ENCODE measurements at regions not wholly inside any gene's neighbourhood (a gene's known extent, or its start where the extent isn't known, plus 50 kb on each side); places are given as distances from the start of the nearest gene placed in this dataset.
"Not testable (repeated sequence)": the region's sequence is repeated elsewhere in the genome, so short reads cannot be mapped to it uniquely, and the experiment has no call there.

- no peak for DNase-seq (ENCODE audit: low spot score)
- no peak for TF ChIP-seq CTCF (IDR thresholded peaks at IDR 0.05)
- Histone ChIP-seq H3K4me3 (no peak overlapping the region), H3K27ac (no peak overlapping the region)
Observed at GRCh38 chr7:79977481-79977880, 157.2 kb upstream of the GNAI1 start.

GRCh38 chr7:79976711-79977020, 158.0 kb upstream of the GNAI1 start:
- not testable (repeated sequence) for DNase-seq (ENCODE audit: low spot score); H3K27ac ChIP-seq; H3K4me3 ChIP-seq

GRCh38 chr7:79975986-79976710, 158.5 kb upstream of the GNAI1 start:
- H3K4me3 ChIP-seq; H3K27ac ChIP-seq; DNase-seq (ENCODE audit: low spot score): not testable (repeated sequence)

GRCh38 chr7:79973455-79973854, 161.2 kb upstream of the GNAI1 start:
- TF ChIP-seq CTCF (IDR thresholded peaks at IDR 0.05) = no peak
- Histone ChIP-seq H3K4me3 (no peak overlapping the region), H3K27ac (no peak overlapping the region)
- DNase-seq (ENCODE audit: low spot score) = no peak

GRCh38 chr7:79971058-79971457, 163.6 kb upstream of the GNAI1 start:
- DNase-seq (ENCODE audit: low spot score) = no peak
- Histone ChIP-seq H3K27ac (no peak overlapping the region), H3K4me3 (no peak overlapping the region)
- no peak for TF ChIP-seq CTCF (IDR thresholded peaks at IDR 0.05)

GRCh38 chr7:79968894-79969293, 165.7 kb upstream of the GNAI1 start:
- Histone ChIP-seq H3K27ac (no peak overlapping the region), H3K4me3 (no peak overlapping the region)
- no peak for TF ChIP-seq CTCF (IDR thresholded peaks at IDR 0.05)
- no peak for DNase-seq (ENCODE audit: low spot score)

GRCh38 chr7:79968077-79968648, 166.5 kb upstream of the GNAI1 start:
- Histone ChIP-seq H3K27ac (no peak overlapping the region), H3K4me3 (no peak overlapping the region)
- DNase-seq (ENCODE audit: low spot score) = no peak
- TF ChIP-seq CTCF (IDR thresholded peaks at IDR 0.05) = no peak

- H3K27ac ChIP-seq = no peak overlapping the region
- no peak for DNase-seq (ENCODE audit: low spot score)
- no peak for TF ChIP-seq CTCF (IDR thresholded peaks at IDR 0.05)
- H3K4me3 ChIP-seq = no peak overlapping the region
Observed at GRCh38 chr7:79965946-79966345, 168.7 kb upstream of the GNAI1 start.

Measured in coronary artery (tissue), 2 donors.